Hematopoietic multipotent progenitor cell treated with erythropoietin and hydrocortisone succinate and interleukin-3 and kit ligand, for 15 days (in vitro differentiated cells): ENCODE measurements at regions not wholly inside any gene's neighbourhood (a gene's known extent, or its start where the extent isn't known, plus 50 kb on each side); places are given as distances from the start of the nearest gene placed in this dataset.

ENCODE experiments used
- DNase-seq: peaks from one replicate; pipeline ENCODE4 v3.0.0-alpha.2; 2015; ENCODE audit warnings: low spot score

DNA sequence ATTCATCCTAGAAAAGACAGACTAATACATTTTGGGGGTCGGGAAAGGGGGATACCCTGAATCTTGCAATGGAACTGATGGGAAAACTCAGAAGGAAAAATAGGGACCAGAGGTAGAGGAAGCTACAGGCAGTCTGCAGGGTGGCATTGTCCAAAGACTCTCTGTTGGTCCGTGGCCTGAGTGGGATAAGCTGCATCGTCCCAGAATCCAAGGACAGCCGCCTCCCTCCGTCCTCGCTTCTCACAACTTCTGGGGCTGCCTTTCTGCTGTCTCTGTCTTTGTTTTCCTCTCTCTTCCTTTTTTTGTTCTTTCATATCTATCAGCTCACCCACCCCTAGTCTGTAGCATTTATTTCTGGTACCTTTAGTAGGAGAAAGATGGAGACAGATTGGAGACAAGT, 1052.6 kb upstream of the RBFOX1 start:
- no peak for DNase-seq

- no peak for DNase-seq
These were observed 1053.4 kb upstream of the RBFOX1 start for GRCh38 chr16:6279286-6279685.

GRCh38 chr16:6274351-6274750, 1058.3 kb upstream of the RBFOX1 start:
- DNase-seq = no peak

- no peak for DNase-seq
These were observed 1065.0 kb upstream of the RBFOX1 start for GRCh38 chr16:6267682-6268081.

DNA sequence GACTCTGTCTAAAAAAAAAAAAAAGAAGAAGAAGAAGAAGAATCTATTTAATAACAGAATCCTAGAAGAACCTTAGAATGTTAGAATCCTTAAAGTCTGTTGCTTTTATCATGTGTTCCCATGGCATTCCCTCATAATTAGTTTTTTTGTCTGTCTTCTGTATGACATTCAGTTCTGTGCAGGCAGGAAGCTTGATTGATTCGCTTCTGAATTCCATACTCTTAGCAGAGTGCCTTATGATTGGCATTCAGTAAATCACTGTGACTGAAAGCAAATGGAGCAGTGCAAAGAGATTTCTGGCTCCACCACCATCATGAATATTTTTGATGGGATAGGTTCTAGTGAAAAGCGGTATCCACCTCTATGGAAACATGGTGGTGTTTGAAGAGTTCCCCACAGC, 1065.9 kb upstream of the RBFOX1 start:
- no peak for DNase-seq

DNA sequence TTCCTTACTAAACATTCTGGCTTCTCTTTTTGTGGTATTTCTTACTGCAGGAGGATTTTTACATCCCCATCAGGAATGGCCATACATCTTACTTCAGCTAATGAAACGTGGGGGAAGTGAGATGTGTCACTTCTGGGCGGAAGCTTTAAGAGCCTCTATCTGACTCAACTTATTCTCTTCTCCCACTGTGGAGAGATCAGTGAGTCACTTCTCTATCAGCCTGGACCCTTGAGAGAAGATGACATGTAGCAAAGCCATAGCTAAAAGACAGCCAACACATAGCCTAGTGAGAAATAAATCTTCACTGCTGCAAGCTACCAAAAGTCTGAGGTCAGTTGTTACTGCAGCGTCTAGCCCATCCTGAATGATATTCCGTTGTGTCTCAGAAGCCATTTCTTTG, 1066.7 kb upstream of the RBFOX1 start:
- DNase-seq = no peak

- no peak for DNase-seq
These were observed 1074.6 kb upstream of the RBFOX1 start for GRCh38 chr16:6258056-6258455.

GRCh38 chr16:6252541-6252940, 1080.1 kb upstream of the RBFOX1 start:
- no peak for DNase-seq

DNA sequence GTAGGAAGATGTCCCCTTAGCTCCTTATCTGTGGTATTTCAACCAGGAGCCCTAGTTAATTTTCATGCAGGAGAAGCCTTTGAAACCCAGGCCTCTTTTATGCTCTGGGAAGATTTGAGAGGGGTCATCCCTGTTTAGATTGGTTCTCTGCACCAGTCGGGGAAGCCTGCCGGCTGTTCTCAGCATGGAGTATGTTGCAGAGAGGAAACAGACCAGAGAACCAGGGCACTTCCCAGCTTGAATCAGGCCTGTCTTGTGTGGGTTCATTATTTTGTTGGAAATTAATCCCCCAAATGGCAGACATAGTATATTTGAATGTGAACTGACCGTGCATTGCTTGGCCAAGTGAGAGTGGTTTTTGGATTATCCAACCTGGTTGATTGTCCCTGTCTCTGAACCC, 1082.1 kb upstream of the RBFOX1 start:
- DNase-seq = no peak

- DNase-seq = no peak
These were observed 1082.8 kb upstream of the RBFOX1 start for GRCh38 chr16:6249863-6250262.

DNA sequence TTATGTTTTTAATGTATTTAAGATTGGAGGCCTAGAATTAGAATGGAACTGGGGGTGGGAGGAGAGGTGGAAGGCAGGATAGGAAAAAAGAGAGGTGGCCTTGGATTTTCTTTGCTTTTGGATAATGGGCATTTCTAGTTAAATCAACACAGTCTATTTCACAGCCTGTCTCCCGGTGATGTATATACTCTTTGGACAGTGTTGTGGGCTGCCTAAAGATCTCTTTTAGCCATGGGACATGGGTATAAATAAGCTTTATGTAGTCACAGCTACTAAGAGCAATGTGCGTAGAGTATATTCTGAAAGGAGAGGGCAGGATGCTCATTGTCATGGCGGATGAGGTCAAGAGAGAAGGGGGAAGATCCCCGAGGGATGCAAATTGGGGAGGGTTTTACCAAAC, 1084.4 kb upstream of the RBFOX1 start:
- no peak for DNase-seq

DNA sequence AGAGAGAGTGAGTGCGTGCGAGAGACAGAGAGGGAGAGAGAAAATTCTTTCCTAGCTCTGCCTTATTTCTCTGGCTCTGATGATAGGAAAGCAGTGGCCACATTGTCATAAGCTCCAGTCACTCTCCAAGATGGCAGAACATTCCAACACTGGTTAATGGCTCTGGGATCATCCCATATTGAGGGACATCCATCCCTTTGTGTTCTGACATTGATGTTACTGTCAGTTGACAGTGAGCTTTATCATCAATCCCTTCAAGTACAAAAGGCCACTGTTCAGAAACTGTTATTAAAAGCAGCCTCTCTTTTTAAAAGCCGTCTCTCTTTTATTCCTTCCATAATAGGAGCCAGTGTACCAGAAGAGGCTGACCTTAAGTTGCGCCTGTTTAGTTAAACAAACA, 1084.9 kb upstream of the RBFOX1 start:
- DNase-seq = no peak

GRCh38 chr16:6247150-6247549, 1085.5 kb upstream of the RBFOX1 start:
- DNase-seq = no peak

GRCh38 chr16:6246266-6246665, 1086.4 kb upstream of the RBFOX1 start:
- no peak for DNase-seq

DNA sequence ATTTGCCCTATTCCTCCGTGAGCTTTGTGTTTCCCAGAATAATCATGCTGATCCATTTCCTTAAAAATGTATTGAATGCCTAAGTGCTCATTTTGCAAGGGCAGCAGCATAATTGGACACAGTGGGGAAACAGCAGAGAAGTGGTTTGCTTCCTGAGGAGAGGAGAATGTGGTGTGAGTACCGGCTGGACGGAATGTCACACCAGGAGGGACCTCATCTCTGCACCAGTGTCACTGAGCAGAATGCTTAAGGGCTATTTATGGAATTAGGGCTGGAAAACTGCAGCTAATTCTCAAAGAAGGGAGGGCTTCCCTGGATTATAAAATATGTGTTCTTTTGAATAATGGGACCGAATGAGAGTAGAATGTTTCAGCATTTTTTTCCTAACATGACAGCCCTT, 1100.6 kb upstream of the RBFOX1 start:
- DNase-seq = no peak

DNA sequence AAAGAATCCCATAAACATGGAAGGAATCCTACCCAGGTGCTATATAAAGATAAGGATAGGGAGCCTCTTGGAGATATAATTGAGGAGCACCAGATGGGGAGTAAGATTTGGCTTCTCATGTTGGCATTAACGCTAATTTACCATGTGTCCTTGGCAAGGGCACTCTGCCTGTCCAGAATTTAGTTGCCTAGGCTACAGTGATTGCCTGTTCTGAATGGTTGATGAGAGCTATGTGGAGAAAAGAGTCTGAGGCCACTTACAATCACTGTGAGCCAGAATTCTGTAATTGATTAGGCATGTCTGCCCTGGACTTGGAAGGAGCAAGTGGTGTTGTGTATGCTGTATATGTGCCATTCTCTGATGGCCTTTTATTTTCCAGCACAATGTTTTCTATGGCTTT, 1101.2 kb upstream of the RBFOX1 start:
- DNase-seq = no peak

GRCh38 chr16:6229186-6229585, 1103.5 kb upstream of the RBFOX1 start:
- no peak for DNase-seq

GRCh38 chr16:6218855-6219254, 1113.8 kb upstream of the RBFOX1 start:
- DNase-seq = no peak

GRCh38 chr16:6216836-6217235, 1115.8 kb upstream of the RBFOX1 start:
- no peak for DNase-seq

DNA sequence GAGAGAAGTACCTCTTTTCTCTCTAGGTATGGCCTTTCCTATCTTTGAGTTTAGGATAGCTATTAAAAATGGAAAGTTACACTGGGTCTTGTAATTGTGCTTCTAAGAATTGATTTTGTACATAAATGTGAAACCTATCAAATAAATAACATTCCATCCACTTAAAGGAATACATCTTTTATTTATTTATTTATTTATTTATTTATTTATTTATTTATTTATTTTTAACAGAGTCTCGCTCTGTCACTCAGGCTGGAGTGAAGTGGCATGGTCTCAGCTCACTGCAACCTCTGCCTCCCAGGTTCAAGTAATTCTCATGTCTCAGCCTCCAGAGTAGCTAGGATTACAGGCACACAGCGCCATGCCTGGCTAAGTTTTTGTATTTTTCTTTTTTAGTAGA, 1114.0 kb upstream of the EEF2KMT start:
- DNase-seq = no peak

DNA sequence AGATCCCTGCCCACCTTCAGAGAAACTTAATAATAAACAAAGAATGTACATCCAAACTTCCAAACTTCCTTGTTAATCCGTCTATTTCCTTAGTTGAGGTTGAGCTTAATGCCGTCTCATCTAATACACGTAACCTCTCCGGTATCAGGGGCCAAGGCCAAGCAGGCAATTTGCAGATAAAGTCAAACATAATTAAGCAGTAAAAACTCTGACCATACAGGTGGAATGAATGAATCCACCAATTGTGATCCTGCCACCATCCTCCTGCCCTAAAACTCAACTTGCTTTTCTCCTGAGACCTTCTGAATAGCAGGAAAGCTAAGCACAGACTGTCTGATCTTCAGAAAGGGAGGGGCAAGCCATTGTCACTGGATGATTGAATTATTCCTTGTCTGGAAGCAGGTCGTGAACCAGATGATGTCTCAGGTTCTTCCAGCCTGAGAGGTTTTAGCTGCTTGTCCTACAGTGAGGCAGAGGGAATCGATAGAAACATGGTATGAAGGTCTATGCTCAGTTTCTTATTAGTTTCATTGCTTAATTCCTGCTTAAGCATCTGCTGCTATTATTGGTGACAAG, 1111.8 kb upstream of the EEF2KMT start:
- no peak for DNase-seq

DNA sequence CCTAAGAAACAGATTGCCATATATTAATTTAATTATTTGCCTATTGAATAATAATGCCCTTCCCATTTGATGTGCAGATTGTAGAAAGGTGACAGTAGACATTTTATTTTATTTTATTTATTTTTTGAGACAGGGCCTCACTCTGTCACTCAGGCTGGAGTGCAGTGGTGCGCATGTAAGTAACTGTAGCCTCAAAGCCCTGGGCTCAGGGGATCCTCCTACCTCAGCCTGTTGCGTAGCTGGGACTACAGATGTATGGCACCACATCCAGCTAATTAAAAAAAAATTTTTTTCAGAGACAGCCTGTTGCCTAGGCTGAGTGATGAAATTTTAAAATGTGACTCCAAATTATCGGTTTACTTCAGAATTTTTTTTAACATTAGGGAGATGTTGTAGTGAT, 1110.0 kb upstream of the EEF2KMT start:
- DNase-seq = no peak

GRCh38 chr16:6207124-6207523, 1109.5 kb upstream of the EEF2KMT start:
- no peak for DNase-seq

DNA sequence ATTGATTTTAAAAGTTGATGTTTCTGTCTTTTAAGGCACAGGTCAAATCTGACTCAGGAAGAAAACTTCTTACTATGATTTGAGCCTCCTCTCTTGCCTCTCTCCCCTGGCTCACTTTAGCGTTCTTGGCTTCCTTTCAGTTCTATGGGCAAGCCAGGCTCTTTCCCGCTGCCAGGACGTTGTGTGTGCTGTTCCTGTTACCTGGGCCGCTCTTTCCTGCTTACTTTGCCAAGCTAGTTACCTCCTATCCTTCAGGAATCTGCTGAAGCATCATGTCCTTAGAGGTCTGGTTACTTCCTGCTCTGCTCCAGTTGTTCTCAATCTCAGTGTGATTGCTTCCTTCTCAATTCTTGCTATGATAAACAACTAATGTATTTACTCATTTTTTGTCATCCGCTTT, 1108.5 kb upstream of the EEF2KMT start:
- no peak for DNase-seq

DNA sequence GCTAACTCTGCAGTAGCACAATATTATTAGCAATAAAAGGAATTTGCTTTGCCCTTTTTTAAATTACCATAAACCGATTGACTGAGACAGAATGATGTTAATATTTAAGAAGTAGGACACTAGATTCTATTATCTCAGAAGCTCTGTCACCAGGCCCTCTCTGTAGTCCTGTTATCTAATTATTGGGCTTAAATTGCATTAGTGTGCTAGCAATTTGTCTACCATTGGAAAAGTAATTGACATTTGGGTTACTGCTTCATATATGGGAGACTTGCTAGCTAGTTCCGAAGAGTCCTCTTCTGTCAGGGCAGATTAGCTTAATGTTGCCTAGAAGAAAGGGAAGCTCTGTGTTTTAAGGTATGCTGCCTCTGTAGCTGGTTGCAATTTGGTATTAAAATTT, 1107.3 kb upstream of the EEF2KMT start:
- no peak for DNase-seq
